UCSD-AML1 (cell line): ENCODE measurements at regions not wholly inside any gene's neighbourhood (a gene's known extent, or its start where the extent isn't known, plus 50 kb on each side); places are given as distances from the start of the nearest gene placed in this dataset.

Source experiments
- DNase-seq: peaks from one replicate; lab custom pipeline; 2025; ENCODE audit not compliant: unreplicated experiment; lab: John Stamatoyannopoulos, UW

DNA sequence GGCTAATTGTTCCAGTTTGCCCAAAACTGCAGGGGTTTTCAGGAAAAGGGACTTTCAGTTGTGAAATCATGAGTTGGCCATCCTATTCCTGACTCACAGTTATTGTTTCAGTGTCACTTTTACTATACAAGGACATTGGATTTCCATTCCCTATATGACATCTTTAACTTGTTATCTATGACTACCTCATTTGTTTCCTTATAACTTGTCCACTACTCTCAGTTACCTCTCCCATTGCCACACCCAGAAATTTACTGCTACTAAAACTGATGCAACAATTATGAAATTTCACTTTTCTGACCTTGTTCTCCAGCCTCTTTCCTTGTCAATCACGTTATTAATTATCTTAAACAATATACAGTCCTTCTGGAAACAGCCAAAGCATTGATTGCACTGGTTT, 116.5 kb upstream of the ZNF804A start:
- no peak for DNase-seq

DNA sequence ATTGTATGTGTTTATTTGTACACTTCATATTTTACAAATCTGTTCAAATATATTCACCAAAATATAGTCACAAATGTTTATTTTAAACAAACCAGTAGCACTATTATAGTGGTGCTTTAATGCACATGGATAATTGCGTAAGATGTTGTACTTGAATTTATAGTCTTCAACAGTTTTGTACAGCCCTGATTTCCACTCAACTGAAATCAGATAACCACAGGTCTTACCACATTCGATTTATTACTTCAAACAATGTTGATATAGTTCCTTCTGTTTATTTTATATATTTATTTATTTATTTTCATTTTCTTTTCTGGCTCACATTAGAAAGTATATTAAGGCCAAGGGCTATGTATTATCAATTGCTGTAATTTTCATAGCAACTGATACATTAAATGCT, 99.4 kb upstream of the ZNF804A start:
- DNase-seq, result no peak

DNA sequence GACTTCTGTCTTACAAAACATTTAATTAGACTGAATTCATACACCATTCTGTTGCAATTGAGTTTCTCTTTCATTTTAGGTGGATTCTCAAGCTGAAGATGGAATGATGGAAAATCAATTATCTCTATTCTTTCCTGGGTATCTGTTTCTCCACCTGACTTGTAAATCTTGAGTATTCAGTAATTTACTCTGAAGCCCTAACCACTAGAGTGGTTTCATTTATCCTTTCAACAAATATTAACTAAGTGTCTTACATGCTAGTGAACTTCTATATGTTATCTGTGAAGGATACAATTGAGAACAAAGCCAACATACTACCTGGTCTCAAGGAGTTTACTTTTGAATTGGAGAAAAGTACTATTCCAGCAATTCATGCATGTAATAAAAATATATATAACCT, 94.1 kb upstream of the ZNF804A start:
- DNase-seq, result no peak

DNA sequence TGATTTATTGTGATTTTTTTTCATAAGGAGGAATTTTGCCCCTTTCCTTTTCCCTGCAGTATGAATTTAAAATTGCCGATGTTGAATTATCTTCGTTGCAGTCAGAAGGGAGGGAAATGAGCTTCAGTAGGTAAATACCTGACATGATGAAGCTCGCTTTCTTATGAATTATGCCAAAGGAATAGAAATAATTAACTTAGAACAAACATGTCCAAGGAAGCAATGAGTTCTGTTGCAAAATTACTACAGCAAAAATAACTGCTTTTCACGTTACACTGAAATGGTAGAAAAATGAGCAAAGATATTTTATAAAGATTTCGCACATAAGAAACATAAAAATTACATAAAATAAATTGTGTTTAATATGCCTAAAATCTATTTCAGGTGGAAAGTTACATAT, 91.1 kb upstream of the ZNF804A start:
- no peak for DNase-seq

DNA sequence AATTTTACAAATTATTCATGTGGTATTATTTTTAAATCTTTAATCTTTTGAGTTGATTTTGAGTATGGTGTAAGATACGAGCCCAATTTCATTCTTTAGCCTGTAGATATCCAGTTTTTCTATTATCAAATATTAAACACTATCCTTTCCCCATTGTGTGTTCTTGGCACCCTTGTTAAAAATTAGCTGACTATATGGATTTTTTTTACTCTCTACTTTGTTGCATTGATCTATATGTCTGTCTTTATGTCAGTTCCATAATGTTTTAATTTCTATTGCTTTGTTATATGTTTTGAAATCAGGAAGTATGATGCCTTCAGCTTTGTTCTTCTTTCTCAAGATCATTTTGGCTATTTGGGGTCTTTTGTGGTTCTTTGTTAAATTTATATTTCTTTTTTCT, 80.9 kb upstream of the ZNF804A start:
- no peak for DNase-seq

DNA sequence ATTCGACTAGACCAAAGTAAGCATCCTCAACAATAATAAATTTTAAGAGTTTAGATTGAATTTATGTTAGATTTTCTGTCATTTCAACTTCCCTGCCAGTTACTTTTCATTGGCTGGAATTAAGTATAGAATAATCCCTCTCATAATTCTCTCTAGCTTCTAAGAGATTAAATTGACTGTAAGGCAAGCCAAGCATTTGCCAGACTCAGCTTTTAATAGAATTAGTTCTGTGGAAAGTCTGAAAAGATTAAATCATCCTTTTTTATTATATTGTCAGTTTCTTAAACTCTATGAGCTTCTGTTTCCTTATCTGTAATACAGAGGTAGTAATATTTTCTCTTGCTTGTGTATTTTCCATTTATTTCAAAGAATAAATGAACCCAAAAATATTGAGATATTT, 77.9 kb upstream of the ZNF804A start:
- DNase-seq, result no peak

DNA sequence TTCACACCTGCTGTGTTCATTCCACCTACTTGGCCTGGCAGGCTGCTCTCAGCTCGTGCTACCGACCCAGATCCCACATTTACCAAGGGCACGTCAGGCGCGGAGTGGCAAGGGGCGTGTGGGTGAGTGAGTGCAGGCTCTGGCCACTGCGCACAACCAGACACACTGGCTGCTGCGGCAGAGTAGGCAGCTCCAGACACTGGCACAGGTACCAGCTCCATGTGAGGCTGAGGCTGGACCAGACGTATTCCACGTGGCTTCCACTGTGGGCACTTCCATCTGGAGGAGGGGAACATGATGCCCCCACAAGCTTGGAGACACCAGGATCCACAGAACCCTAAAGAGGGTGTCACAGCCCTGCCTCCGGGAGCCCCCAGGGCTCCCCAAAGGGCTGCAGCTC, 74.6 kb upstream of the ZNF804A start:
- peak; percentile 1 for DNase-seq

DNA sequence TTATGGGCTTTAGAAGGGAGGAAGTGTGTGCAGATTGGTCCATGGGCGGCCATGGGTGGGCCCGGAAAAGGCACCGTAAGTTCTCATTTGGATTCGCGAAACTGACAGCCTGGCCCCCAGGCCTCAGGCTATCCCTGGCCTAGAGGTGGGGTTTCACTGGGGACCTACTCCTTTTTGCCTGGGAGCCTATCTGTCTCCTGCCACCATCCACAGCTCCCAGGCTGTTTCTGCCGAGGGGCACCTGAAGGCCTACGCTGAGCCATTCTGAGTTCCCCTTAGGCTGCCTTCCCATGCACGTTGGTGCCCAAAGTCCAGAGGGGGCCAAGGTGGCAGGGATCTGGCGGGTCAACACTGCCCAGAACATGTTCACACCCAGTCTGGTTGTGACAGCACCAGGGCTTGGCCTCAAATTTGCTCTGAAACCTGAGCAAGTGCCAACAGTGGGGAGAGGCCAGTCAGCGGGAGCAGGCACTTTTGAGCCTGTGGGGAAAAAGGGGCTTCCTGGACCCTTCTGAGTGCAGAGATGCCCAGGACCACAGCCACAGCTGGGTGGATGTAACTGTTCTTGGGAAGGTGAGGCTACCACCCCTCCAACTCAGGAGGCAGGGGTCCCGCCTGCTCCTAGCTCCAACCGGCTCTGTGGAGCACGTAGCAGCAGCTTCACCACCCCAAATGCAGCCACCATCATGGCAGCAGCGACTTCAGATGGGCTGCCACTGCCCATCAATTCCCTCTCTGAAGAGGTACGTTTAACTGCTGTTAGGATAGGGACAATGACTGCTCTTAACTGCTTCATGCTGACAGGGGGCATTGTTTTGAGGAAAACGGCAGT, 73.6 kb upstream of the ZNF804A start:
- peak; percentile 5 for DNase-seq

DNA sequence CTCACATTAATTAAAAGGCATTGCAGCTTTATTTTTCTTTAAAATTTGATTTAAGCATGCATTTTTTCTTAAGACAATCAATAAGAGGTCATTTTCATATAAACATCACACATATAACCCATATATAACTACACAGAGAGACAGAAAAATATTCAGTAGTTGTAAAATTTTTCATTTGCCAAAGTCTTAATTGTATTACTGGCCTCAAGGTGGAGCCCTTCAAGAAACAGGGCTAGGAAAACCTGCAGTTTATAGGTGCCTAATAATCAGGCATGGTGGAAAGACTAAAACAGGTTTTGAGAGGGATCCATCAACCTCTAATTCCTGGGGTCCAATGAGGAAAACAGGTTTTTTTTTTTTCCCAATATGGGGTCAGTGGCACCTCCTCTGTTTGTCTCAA, 71.3 kb upstream of the ZNF804A start:
- no peak for DNase-seq

DNA sequence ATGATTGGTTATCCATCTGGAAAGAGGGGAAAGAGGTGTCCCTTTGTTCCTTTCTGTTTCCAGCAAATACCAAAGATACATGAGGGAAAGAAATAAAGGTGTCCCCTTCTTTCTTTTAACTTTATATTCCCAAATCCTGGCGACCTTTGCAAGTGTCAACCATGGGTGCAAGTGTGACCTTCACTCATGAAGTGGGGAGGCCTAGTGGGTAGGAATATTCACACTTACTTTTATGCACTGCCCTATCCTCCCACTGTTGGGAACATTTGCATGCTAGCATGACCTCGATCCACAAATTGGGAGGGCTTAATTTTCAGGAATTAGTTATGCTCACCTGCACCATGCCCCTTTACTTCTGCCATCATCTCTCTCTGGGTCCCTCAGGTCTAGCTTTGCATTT, 70.2 kb upstream of the ZNF804A start:
- DNase-seq, result no peak

DNA sequence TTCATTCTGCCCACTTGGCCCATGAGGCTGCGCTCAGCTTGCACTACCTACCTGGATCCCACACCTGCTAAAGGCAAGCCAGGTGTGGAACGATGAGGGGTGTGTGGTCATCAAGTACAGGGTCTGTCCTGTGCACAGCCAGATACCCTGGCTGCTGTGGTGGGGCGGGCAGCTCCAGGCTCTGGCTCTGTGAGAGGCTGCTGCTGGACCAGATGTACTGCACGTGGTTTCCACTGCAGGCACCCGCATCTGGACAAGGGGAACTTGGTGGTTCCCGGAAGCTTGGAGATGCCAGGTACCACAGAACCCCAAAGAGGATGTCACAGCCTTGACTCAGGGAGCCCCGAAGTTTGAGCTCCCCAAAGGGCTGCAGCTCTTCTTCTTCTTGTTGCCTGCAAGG, 68.1 kb upstream of the ZNF804A start:
- no peak for DNase-seq

DNA sequence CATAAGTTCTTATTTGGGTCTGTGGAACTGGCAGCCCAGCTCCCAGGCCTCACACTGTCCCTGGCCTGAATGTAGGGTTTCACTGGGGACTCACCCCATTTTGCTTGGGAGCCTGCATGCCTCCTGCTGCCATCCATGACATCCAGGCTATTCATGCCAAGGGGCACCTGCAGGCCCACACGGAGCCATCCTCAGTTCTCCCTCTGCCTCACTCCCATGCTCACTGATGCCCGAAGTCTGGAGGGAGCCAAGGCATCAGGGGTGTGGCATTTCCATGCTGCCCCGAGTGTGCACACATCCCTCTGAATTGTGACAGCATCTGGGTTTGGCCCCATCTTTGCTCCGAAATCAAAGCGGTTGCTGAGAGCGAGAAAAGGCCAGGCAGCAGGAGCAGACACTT, 67.4 kb upstream of the ZNF804A start:
- no peak for DNase-seq

DNA sequence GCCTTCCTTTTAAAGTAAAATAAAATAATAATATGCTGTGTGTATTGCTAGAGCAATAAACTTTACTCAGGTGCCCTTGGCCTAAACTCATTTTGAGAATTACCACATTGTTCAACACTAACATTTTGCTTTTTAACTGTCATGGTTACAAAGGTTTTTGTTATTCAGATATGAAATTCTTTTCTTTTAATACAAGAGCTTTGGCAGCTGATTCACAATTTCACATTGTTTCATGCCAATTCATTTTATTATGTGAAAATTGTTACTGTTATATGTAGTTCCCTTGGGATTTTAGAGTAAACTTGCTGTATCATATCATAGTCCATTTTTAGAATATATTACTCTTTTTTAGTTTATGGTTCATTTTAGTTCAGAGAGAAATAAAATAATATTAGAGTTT, 65.8 kb upstream of the ZNF804A start:
- no peak for DNase-seq

DNA sequence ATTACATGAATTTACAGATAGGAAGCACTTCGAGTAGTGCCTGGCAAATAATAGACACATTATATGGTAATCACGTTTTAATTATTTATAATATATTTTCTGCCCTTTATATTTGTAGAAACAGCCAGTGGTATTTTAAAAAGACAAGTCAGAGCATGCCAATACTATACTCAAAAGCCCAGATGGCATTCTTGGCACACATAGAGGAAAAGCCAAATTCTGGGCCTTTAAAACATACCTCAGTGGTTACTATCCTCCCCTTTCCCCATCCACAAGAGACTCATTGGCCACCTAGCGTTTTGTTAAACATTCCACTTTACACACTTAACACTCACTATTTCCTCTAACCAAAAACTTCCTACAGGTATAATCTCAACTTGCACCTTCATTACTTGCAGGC, 63.3 kb upstream of the ZNF804A start:
- DNase-seq, result no peak

DNA sequence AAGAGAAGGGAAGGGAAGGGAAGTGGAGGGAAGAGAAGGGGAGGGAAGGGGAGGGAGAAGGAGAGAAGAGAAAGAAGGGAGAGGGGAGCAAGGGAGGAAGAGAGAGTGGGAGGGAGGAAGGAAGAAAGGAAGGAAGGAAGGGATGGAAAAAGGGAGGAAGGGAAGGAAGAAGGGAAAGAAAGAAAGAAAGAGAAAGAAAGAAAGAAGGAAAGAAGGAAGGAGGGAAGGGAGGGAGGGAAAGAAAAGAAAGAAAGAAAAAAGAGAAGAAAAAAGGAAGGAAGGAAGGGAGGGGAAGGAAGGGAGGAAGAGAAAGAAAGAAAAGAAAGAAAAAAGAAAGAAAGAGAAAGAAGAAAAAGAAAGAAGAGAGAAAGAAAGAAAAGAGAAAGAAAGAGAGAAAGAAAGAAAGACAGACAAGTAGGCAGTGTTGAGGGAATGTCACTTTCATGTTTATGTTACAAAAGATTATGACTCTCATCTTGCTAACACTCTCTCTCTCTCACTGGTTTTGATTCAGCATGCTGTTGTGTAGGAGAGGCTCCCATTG, 58.0 kb upstream of the ZNF804A start:
- DNase-seq, result no peak

DNA sequence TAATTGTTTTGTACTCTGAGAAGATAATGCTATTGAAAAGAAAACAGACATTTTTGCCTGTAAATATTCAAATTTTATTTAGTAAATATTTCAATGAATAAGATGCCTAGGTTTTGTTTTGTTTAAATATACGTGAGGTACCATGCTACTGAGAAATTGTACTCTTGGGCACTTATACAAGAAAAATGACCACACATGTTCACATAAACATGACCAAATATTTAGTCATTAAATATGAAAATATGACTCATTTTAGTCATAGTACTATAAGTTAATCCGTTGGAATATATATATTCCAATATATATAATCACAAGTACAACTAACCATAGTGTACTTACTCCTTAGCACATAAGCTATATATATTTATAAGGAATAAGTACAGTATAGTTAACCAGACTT, 56.7 kb upstream of the ZNF804A start:
- no peak for DNase-seq

DNA sequence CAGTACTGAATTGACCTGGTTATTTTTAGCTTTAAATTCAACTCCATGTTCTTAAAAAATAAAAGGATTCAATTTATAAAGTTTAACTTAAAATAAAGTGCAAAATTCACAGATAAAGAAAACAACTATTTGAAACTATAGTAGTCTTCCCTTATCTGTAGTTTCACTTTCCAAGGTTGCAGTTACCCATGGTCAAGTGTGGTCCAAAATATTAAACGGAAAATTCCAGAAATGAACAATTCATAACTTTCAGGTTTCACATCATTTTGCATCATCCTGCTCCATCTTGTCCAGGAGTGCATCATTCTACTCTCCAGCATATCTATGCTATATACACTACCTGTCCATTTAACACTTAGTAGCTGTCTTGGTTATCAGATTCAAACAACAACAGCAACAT, 54.5 kb upstream of the ZNF804A start:
- DNase-seq, result no peak
